ENCODE measurements at regions not wholly inside any gene's neighbourhood (a gene's known extent, or its start where the extent isn't known, plus 50 kb on each side); places are given as distances from the start of the nearest gene placed in this dataset.

DNA sequence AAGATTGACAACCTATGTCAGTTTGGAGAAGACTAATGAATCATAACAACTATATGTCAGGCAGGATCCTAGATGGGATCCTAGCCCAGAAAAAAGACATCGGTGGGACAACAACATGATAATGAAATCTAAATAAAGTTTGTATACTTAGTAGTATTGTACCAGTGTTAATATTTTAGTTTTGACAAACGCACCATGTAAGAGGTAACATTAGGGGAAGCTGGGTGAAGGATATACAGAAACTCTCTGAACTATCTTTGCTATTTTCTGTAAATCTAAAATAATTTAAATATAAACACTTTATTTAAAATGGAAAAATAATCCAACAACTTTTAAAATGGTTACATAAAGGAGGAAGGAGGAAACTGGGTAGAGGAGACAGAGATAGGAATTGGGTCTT lies 105.6 kb upstream of the AP1S2 start:
- TF ChIP-seq POLR2A (IDR thresholded peaks at IDR 0.05; ENCODE audit: low read length) (no peak), GATA1 (IDR thresholded peaks at IDR 0.05; ENCODE audit: low read depth, low read length) (no peak)
- DNase-seq: no peak

DNA sequence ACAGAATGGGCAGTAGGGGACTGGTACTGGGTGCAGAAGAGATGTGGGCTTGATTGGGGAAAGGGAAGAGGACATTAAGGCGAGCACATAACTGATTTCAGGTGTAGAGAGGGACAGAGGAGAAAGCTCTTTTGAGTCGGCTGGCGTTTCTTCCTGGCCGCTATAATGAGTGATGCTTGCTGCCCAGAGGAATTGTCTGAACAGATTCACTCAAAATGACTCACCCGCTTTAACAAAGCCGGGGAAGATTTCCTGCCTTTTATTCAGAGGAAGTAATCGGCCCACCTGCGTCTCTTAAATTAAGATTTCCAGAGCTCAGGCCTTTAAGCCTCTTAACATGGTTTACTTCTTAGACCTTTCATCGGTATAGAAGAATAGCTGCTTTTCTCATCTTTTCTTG lies 102.1 kb upstream of the AP1S2 start:
- no peak for DNase-seq

DNA sequence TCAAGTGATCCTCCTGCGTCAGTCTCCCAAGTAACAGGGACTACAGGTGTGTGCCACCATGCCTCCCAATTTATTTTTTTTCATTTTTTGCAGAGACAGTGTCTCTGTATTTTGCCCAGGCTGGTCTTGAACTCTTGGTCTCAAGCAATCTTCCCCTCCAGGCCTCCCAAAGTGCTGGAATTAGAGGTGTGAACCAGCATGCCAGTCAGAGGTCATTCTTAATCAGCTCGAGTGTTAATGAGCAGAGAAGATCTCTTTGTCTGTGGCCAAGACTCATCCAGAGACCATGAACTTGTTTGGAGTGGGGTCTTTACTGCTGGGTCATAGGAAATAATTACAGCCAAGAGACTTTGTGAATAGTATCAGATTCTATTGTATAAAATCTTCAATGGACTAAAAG lies 99.2 kb upstream of the AP1S2 start:
- TF ChIP-seq POLR2A (IDR thresholded peaks at IDR 0.05; ENCODE audit: low read length): no peak
- no peak for TF ChIP-seq GATA1 (IDR thresholded peaks at IDR 0.05; ENCODE audit: low read depth, low read length)
- DNase-seq: no peak

More for the DNA sequence above, 102.1 kb upstream of the AP1S2 start:
- TF ChIP-seq GATA1 (IDR thresholded peaks at IDR 0.05; ENCODE audit: low read depth, low read length): no peak
- no peak for TF ChIP-seq POLR2A (IDR thresholded peaks at IDR 0.05; ENCODE audit: low read length)

DNA sequence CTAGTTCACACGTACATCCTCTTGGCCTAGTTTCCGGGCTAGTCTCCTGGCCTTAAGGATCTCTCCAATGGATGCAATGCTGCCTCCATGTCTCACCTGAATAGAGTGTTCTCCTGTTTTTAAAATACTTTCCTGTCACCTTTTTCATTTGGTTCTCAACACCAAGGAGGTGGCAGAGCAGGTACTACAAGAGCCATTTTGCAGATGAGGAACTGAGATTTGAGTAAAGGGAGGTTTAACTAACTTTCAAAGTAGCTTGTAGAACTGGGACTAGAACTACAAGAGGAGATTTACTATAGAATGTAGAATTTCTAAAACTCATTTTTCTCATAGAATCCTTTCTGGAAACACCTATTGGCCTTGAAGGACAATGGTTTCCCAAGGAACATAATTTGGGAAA lies 97.6 kb upstream of the AP1S2 start:
- TF ChIP-seq POLR2A (IDR thresholded peaks at IDR 0.05; ENCODE audit: low read length) (no peak), GATA1 (IDR thresholded peaks at IDR 0.05; ENCODE audit: low read depth, low read length) (no peak)
- no peak for DNase-seq

DNA sequence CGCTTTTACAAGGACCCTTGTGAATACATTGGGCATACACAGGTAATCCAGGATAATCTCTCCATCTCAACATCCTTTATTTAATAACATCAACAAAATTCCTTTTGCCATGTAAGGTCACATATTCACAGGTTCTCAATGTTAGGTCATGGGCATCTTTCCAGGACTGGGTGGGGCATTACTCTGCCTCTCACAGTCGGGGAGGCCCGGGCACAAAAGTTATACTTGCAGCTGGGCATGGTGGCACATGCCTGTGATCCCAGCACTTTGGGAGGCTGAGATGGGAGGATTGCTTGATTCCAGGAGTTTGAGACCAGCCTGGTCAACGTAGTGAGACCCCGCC lies 93.7 kb upstream of the AP1S2 start:
- TF ChIP-seq POLR2A (IDR thresholded peaks at IDR 0.05; ENCODE audit: low read length) (no peak), GATA1 (IDR thresholded peaks at IDR 0.05; ENCODE audit: low read depth, low read length) (no peak)
- no peak for DNase-seq

DNA sequence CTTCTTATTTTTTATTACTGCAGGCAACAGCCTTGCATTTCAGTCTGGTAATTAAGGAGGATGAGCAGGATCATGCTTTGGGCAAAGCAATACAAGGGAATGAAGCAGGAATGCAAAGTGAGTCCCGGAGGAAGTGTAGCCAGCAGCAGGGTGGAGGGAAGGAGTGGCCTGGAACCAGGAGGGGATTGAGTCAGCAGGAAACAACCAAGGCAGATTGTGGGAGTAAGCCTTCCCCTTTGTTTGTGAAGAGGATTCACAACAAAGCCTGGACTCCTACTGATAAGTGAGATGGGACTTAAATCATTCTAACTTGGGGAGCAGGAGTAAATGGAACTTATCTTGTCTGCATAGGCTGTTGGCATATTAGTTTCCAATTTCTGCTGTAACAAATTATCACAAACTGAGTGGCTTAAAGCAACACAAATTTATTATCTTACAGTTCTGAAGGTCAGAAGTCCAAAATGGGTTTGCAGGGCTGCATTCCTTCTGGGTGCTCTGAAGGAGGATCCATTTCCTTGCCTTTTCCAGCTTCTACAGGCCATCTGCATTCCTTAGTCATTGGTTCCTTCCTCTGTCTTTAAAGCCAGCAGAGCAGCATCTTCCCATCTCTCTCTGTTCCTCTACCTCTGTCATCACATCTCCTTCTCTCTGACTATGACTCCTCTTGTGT lies 93.2 kb upstream of the AP1S2 start:
- TF ChIP-seq GATA1 (IDR thresholded peaks at IDR 0.05; ENCODE audit: low read depth, low read length) (no peak), POLR2A (IDR thresholded peaks at IDR 0.05; ENCODE audit: low read length) (no peak)
- DNase-seq: no peak

DNA sequence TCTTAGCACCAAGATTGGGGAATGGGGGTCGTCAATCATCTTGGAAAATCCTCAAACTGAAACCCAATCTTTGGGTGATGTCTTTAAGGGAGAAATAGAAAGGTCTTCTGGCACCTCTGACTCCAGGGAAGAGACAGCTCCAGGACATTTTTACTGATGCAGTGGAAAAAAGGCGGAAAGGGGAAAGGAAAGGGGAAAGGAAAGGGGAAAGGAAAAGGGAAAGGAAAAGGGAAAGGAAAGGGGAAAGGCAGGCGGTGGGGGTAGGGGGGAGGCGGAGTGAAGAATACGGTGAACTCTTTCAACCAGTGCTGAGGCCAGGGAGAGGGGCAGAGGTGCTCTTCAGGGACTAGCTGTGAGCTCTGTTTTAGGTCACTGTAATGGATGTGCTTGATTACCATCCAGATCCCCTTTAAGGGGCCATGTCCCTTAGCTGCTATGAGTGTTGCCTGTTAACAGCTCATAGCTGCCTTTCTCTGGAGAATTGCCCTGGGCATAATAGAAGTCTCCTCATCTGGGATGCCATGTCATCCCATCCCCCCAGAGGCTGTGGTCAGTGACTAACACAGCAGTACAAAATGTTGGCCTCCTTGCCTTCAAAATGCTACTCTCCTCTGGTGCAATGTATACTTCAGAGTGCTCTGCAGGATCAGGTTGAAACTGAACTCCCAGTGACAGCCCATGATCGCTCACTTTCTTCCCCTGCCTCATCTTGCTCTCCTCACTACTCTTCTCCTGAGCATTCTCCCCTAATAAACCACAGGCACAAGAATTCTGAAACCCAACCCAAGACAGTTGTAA lies 92.4 kb upstream of the AP1S2 start:
- TF ChIP-seq POLR2A (IDR thresholded peaks at IDR 0.05; ENCODE audit: low read length): no peak
- no peak for TF ChIP-seq GATA1 (IDR thresholded peaks at IDR 0.05; ENCODE audit: low read depth, low read length)
- DNase-seq: no peak

DNA sequence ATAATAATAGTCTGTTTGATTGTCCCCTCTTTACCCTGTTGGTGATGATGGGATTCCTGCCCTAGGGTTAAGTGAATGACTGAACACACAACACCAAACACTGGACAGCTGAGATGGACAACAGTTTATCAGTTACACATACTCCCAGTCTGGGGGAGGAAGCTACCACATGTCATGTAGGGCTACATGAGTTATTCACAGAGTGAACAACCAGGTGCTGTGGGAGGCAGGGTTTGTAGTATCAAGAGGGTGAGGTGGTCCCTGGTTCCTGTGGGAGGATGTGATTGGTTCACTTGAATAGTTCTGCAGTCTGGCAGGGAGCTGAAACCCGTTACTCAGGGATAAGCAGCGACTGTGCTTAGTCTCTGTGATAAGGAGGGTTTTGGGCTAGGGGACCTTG lies 88.8 kb upstream of the AP1S2 start:
- TF ChIP-seq POLR2A (IDR thresholded peaks at IDR 0.05; ENCODE audit: low read length) (no peak), GATA1 (IDR thresholded peaks at IDR 0.05; ENCODE audit: low read depth, low read length) (no peak)
- no peak for DNase-seq

DNA sequence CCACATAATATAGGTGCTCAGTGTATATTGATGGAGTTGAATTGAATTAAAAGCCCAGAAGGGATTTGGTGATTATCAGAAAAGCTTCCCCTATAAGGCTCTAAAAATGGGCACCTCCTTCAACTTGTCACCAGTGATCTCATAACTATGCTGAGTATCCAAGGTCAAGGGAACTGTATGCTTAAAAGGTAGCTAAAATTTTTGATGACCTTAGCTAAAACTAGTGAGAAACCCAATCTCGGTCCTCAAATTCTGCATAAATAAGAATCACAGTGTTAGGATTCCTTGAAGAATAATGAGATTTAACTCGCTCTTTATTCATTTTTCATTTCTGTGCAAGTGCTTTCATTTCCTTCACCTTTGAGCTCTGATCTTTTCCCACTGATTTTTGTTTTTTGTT lies 87.7 kb upstream of the AP1S2 start:
- no peak for TF ChIP-seq GATA1 (IDR thresholded peaks at IDR 0.05; ENCODE audit: low read depth, low read length)
- TF ChIP-seq POLR2A (IDR thresholded peaks at IDR 0.05; ENCODE audit: low read length): no peak

DNA sequence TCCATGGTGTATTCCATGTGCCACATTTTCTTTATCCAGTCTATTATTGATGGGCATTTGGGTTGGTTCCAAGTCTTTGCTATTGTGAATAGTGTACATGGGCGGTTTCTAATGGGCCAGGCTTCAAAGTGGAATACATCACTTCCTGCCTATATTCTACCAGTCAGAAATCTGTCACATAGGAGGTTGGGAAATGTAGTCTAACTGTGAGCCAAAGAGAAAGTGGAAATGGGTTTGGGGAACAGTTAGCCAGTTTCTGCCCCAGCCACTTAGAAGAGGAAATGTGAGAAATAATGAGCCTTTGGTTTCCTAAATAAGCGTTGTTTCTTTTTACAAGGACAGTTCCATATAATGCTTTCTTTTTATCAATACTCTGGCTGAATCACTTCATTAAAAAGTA lies 85.1 kb upstream of the AP1S2 start:
- DNase-seq: no peak
- no peak for TF ChIP-seq POLR2A (IDR thresholded peaks at IDR 0.05; ENCODE audit: low read length)
- no peak for TF ChIP-seq GATA1 (IDR thresholded peaks at IDR 0.05; ENCODE audit: low read depth, low read length)

More for the DNA sequence above, 87.7 kb upstream of the AP1S2 start:
- no peak for DNase-seq

DNA sequence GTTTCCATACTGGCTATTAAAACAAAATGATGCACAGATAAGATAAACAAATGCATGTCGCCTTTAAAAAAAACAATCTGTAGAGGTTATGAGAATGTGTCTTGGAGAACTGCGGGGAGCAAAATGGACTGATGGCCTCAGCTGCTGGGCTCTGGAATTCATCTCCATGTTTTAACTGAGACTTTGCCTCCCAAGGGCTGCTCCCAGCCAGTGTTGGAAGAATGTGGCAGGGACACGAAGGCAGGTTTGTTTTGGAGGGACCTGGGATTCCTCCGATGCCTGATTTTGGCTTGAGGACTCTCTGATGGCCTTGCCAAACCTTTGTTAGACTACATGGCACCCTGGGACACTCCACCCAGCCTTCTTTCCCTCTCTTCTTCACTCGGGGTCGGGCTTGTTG lies 83.5 kb upstream of the AP1S2 start:
- no peak for DNase-seq
- TF ChIP-seq GATA1 (IDR thresholded peaks at IDR 0.05; ENCODE audit: low read depth, low read length): no peak
- TF ChIP-seq POLR2A (IDR thresholded peaks at IDR 0.05; ENCODE audit: low read length): no peak

DNA sequence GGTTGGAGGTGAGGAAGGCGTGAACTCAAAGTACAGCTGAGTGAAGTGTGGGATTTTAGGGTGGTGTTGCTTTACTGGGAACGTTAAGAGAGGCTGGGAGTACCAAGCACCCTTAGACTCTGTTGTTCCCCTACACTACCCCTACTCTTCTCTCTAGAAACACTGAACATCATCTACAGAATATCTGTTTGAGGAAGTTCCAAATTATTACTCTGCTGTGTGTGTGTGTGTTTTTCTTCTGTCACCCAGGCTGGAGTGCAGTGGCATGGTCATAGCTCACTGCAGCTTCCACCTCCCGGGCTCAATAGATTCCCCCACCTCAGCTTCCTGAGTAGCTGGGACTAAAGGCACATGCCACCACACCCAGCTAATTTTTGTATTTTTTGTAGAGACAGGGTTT lies 76.7 kb upstream of the AP1S2 start:
- no peak for DNase-seq
- TF ChIP-seq POLR2A (IDR thresholded peaks at IDR 0.05; ENCODE audit: low read length) (no peak), GATA1 (IDR thresholded peaks at IDR 0.05; ENCODE audit: low read depth, low read length) (no peak)

DNA sequence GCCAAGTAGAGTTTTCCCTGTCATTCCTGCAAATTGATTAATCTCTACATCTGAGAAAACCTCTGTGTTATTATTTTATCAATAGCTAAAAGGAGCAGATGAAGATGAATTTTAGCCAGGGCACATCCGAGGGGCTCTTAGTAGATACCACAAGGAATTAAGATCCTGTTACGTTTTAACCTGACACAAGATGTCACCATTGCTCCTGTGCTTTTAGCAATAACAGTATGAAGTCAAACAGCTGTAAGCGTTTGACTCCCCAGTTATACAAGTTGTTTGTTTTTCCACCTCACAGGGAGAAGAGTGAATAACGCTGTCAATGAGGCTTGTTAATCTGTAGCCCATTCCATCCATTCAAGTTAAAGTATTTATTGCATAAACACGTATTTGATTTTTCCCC lies 76.0 kb upstream of the AP1S2 start:
- peak in 1 of 2 experiments; percentile 0 for DNase-seq
- TF ChIP-seq GATA1 (IDR thresholded peaks at IDR 0.05; ENCODE audit: low read depth, low read length): no peak
- no peak for TF ChIP-seq POLR2A (IDR thresholded peaks at IDR 0.05; ENCODE audit: low read length)

DNA sequence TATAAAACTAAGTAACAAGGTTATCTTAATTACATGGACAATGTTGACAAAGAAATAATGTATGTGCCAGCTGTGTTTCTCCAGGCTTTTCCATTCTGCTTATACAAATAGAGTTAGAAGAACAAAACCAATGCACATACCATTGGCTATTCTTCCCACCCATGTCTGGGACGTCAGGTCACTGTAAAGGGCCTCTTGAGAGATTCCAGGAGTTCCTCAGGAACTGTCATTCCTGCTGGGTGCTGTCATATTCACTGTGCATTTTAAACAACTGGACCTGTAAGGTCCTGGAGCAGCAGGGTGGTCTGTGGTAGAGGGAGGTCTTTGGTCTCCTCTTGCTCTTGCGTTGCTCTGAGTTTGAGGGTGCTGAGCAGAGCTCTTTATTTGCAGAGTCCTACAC lies 74.6 kb upstream of the AP1S2 start:
- TF ChIP-seq GATA1 (IDR thresholded peaks at IDR 0.05; ENCODE audit: low read depth, low read length): no peak
- TF ChIP-seq POLR2A (IDR thresholded peaks at IDR 0.05; ENCODE audit: low read length): no peak
- no peak for DNase-seq

DNA sequence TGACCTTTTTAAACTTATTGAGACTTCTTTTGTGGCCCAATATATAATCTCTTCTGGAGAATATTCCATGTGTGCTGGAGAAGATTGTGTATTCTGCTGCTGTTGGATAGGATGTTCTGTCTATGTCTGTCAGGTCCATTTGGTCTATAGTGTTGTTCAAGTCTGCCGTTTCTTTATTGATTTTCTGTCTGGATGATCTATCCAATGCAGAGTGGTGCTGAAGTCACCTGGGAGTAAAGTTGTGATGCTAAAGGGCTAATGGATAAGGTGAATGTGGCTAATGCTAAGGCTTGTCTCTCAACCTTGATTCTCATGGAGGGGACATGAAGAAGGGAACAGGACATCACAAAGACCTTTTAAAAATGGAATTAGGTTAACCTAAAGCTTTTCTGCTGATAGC lies 72.0 kb upstream of the AP1S2 start:
- TF ChIP-seq GATA1 (IDR thresholded peaks at IDR 0.05; ENCODE audit: low read depth, low read length): no peak
- no peak for TF ChIP-seq POLR2A (IDR thresholded peaks at IDR 0.05; ENCODE audit: low read length)
- no peak for DNase-seq
